DND-41 (cell line): ENCODE measurements at regions not wholly inside any gene's neighbourhood (a gene's known extent, or its start where the extent isn't known, plus 50 kb on each side); places are given as distances from the start of the nearest gene placed in this dataset.

Experiments used
- ATAC-seq: fragments of 200-7000 bp; cut with Tn5 transposase; 3 replicates; pipeline ENCODE4 v1.9.1; 2021; ENCODE audit warnings: low read depth; ENCODE audit not compliant: insufficient read depth
- DNase-seq: peaks from one replicate; pipeline ENCODE4 v3.0.0-alpha.2; 2020
- H2AFZ ChIP-seq: 2 replicates; pipeline ENCODE4 v1.6.0; 2012; ENCODE audit warnings: low read depth, low read length
- H3K27ac ChIP-seq: 2 replicates; pipeline ENCODE4 v1.5.1; 2012; ENCODE audit warnings: low read length, inconsistent platforms
- H3K27me3 ChIP-seq: fragments of 200-600 bp; sonication (generic); 2 replicates; pipeline ENCODE4 v1.6.0; 2012; ENCODE audit warnings: low read length, mild to moderate bottlenecking, inconsistent platforms; ENCODE audit not compliant: insufficient read depth, poor library complexity
- H3K36me3 ChIP-seq: 2 replicates; pipeline ENCODE4 v1.5.1; 2012; ENCODE audit warnings: low read length, inconsistent platforms; ENCODE audit not compliant: insufficient read depth
- H3K4me1 ChIP-seq: 2 replicates; pipeline ENCODE4 v1.5.1; 2012; ENCODE audit warnings: mild to moderate bottlenecking, low read length; ENCODE audit not compliant: insufficient read depth
- H3K4me2 ChIP-seq: 2 replicates; pipeline ENCODE4 v1.6.0; 2012; ENCODE audit warnings: mild to moderate bottlenecking, moderate library complexity, low read length, inconsistent platforms; ENCODE audit not compliant: insufficient read depth
- H3K4me3 ChIP-seq, 2 experiments: fragments of 200-600 bp in 1 of 2; shearing (Covaris generic) in 1 of 2; 2 replicates each; pipeline ENCODE4 v1.5.1; 2012 to 2016; ENCODE audit warnings: inconsistent platforms in 2 of 2, low read length in 2 of 2, mild to moderate bottlenecking in 2 of 2, low read depth in 1 of 2, moderate library complexity in 1 of 2
- H3K79me2 ChIP-seq: 2 replicates; pipeline ENCODE4 v1.6.0; 2012; ENCODE audit warnings: low read length, inconsistent platforms; ENCODE audit not compliant: insufficient read depth
- H3K9ac ChIP-seq: 2 replicates; pipeline ENCODE4 v1.6.0; 2012; ENCODE audit warnings: low read depth, mild to moderate bottlenecking, inconsistent platforms, low read length, moderate library complexity
- H3K9me3 ChIP-seq: 2 replicates; pipeline ENCODE4 v1.5.1; 2012; ENCODE audit warnings: low read length, moderate library complexity, mild to moderate bottlenecking, inconsistent platforms; ENCODE audit not compliant: insufficient read depth, severe bottlenecking
- H4K20me1 ChIP-seq: 2 replicates; pipeline ENCODE4 v1.6.0; 2012; ENCODE audit warnings: low read length; ENCODE audit not compliant: insufficient read depth
- CTCF ChIP-seq: IDR thresholded peaks from 2 replicates; pipeline ENCODE4 v1.5.1; 2012; ENCODE audit warnings: borderline replicate concordance, low read length, moderate library complexity, mild to moderate bottlenecking; ENCODE audit not compliant: poor library complexity, severe bottlenecking; ENCODE audit errors: extremely low read depth
- EZH2 ChIP-seq: IDR thresholded peaks from 3 replicates; pipeline ENCODE4 v1.6.1; 2012; ENCODE audit warnings: borderline replicate concordance, low read depth, mild to moderate bottlenecking, moderate library complexity, low read length, inconsistent platforms; ENCODE audit not compliant: severe bottlenecking

- Histone ChIP-seq H3K27me3 (no peaks in the 10 kb centered on the region), H3K4me3 (no peak overlapping the region), H4K20me1 (no peaks in the 10 kb centered on the region), H3K9ac (no peak overlapping the region), H3K4me1 (peaks cover 16% of the 10 kb centered on the region), H3K9me3 (no peaks in the 10 kb centered on the region), H3K36me3 (no peaks in the 10 kb centered on the region), H3K4me2 (no peak overlapping the region), H3K27ac (no peak overlapping the region), H3K79me2 (no peaks in the 10 kb centered on the region), H2AFZ (no peak overlapping the region)
- ATAC-seq (no peak), DNase-seq (no peak)
- TF ChIP-seq CTCF (no peak), EZH2 (no peak)
Observed at GRCh38 chr15:98596885-98597392, 51.4 kb upstream of the IGF1R start.

- no peaks in the 10 kb centered on the region for H3K9me3 ChIP-seq
- H3K36me3 ChIP-seq = no peaks in the 10 kb centered on the region
- no peak overlapping the region for H3K9ac ChIP-seq
- no peak for TF ChIP-seq CTCF
- no peak for TF ChIP-seq EZH2
- H4K20me1 ChIP-seq = no peaks in the 10 kb centered on the region
- H3K27me3 ChIP-seq = no peaks in the 10 kb centered on the region
- H3K4me2 ChIP-seq = no peak overlapping the region
- peaks cover 16% of the 10 kb centered on the region for H3K4me1 ChIP-seq
- ATAC-seq = no peak
- no peak overlapping the region for H3K27ac ChIP-seq
- H3K4me3 ChIP-seq = no peak overlapping the region
- no peak overlapping the region for H2AFZ ChIP-seq
- H3K79me2 ChIP-seq = no peaks in the 10 kb centered on the region
- DNase-seq = no peak
Observed at GRCh38 chr15:98597666-98598065, 50.7 kb upstream of the IGF1R start.
